ENCODE measurements at regions not wholly inside any gene's neighbourhood (a gene's known extent, or its start where the extent isn't known, plus 50 kb on each side); places are given as distances from the start of the nearest gene placed in this dataset.

DNA sequence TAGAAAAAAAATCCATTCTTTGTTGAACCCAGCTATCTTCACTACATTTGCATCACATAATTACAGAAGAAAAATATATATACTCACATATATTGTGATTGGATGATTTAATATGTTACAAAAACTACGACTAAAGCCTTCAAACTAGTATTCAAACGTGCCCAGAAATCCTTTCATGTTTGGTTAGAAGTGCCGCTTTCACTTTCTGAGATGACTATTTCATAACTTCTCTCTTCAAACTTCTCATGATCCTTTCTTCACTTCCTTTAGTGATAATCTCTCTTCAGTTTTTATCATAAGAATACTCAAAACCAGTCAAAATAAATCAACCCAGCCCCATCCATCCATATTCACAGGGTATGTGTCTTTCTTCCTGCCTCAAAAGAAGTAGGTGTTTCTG is 50.8 kb upstream of the NAF1 start:
- H3K9me3 Mint-ChIP-seq (ENCODE audit: unreplicated experiment), result no peaks in the 10 kb centered on the region

More for the DNA sequence above, 50.8 kb upstream of the NAF1 start:
- Mint-ChIP-seq H3K36me3 (ENCODE audit: insufficient read depth, unreplicated experiment) (no peaks in the 10 kb centered on the region), H3K4me3 (ENCODE audit: unreplicated experiment) (no peak overlapping the region), H3K4me1 (ENCODE audit: insufficient read depth, unreplicated experiment) (no peaks in the 10 kb centered on the region), H3K27me3 (ENCODE audit: insufficient read depth, unreplicated experiment) (no peaks in the 10 kb centered on the region), H3K27ac (ENCODE audit: low read depth, unreplicated experiment) (no peak overlapping the region)
- ChIA-PET POLR2A (interaction anchor here (0.6 to 0.8 kb wide), 2 partner anchors 39 to 231 kb away, joined by 3 to 4 read pairs; no protein-coding TSS in a partner anchor), CTCF (interaction anchor here (0.8 kb wide), 1 partner anchor 572 kb away, joined by 3 read pairs; no protein-coding TSS in a partner anchor)
- intact Hi-C loops (cut with micrococcal nuclease), result no loop called here
- TF ChIP-seq CTCF (IDR thresholded peaks at IDR 0.05; ENCODE audit: unreplicated experiment), result no peak
- BruUV-seq (replicated peaks), result no TSS peak
- no peak for DNase-seq (ENCODE audit: unreplicated experiment)

Data from MCF 10A (cell line).